ENCODE measurements at regions not wholly inside any gene's neighbourhood (a gene's known extent, or its start where the extent isn't known, plus 50 kb on each side); places are given as distances from the start of the nearest gene placed in this dataset.

- H3K4me1 ChIP-seq = no peaks in the 10 kb centered on the region
- no peaks in the 10 kb centered on the region for H3K36me3 ChIP-seq
- WGBS, 2 donors = 74 to 100% methylated on average over 2 to 6 of the region's 6 CpGs
- H3K9me3 ChIP-seq = no peaks in the 10 kb centered on the region
- intact Hi-C loops (cut with DNase I) = no loop called here
- no peaks in the 10 kb centered on the region for H3K27me3 ChIP-seq
- no peak overlapping the region for H3K4me3 ChIP-seq
- no peak for DNase-seq
- TF ChIP-seq CTCF (IDR thresholded peaks at IDR 0.05) (no peak), POLR2A (IDR thresholded peaks at IDR 0.05) (no peak)
- no peak overlapping the region for H3K27ac ChIP-seq
Measured at GRCh38 chrX:7216981-7217587, 69.1 kb upstream of the PUDP start.

GRCh38 chrX:7215842-7216241 is 67.9 kb upstream of the PUDP start:
- Histone ChIP-seq H3K4me1 (no peaks in the 10 kb centered on the region), H3K9me3 (no peaks in the 10 kb centered on the region), H3K27me3 (no peaks in the 10 kb centered on the region), H3K27ac (no peak overlapping the region), H3K36me3 (no peaks in the 10 kb centered on the region), H3K4me3 (no peak overlapping the region)
- no peak for TF ChIP-seq CTCF (IDR thresholded peaks at IDR 0.05)
- no peak for TF ChIP-seq POLR2A (IDR thresholded peaks at IDR 0.05)
- no peak for DNase-seq
- intact Hi-C loops (cut with DNase I) = no loop called here

- no peak overlapping the region for H3K4me3 ChIP-seq
- H3K27me3 ChIP-seq = no peaks in the 10 kb centered on the region
- intact Hi-C loops (cut with DNase I) = no loop called here
- H3K4me1 ChIP-seq = no peaks in the 10 kb centered on the region
- WGBS, 2 donors = 79 to 86% methylated on average over 2 of the region's 2 CpGs
- TF ChIP-seq POLR2A (IDR thresholded peaks at IDR 0.05) = no peak
- TF ChIP-seq CTCF (IDR thresholded peaks at IDR 0.05) = no peak
- H3K36me3 ChIP-seq = no peaks in the 10 kb centered on the region
- DNase-seq = no peak
- no peaks in the 10 kb centered on the region for H3K9me3 ChIP-seq
- no peak overlapping the region for H3K27ac ChIP-seq
Measured at GRCh38 chrX:7214251-7214650, 66.3 kb upstream of the PUDP start.

GRCh38 chrX:7205037-7205577 is 57.2 kb upstream of the PUDP start:
- Histone ChIP-seq H3K4me3 (no peak overlapping the region), H3K4me1 (no peaks in the 10 kb centered on the region), H3K36me3 (no peaks in the 10 kb centered on the region)

GRCh38 chrX:7204619-7205018 is 56.7 kb upstream of the PUDP start:
- Histone ChIP-seq H3K27me3 (no peaks in the 10 kb centered on the region), H3K4me3 (no peak overlapping the region), H3K27ac (no peak overlapping the region), H3K9me3 (no peaks in the 10 kb centered on the region), H3K4me1 (no peaks in the 10 kb centered on the region), H3K36me3 (no peaks in the 10 kb centered on the region)
- 92 to 100% methylated on average over 1 of the region's 1 CpG for WGBS, 2 donors
- TF ChIP-seq POLR2A (IDR thresholded peaks at IDR 0.05) (no peak), CTCF (IDR thresholded peaks at IDR 0.05) (no peak)
- DNase-seq = no peak
- intact Hi-C loops (cut with DNase I) = no loop called here

More at GRCh38 chrX:7205037-7205577, 57.2 kb upstream of the PUDP start:
- TF ChIP-seq CTCF (IDR thresholded peaks at IDR 0.05) (no peak), POLR2A (IDR thresholded peaks at IDR 0.05) (no peak)
- Histone ChIP-seq H3K9me3 (no peaks in the 10 kb centered on the region), H3K27me3 (no peaks in the 10 kb centered on the region), H3K27ac (no peak overlapping the region)
- DNase-seq = no peak
- intact Hi-C loops (cut with DNase I) = no loop called here
- 17 to 37% methylated on average over 2 of the region's 2 CpGs for WGBS, 2 donors

Measured in esophagus squamous epithelium (tissue), 5 donors.